H9 (cell line): ENCODE measurements at regions not wholly inside any gene's neighbourhood (a gene's known extent, or its start where the extent isn't known, plus 50 kb on each side); places are given as distances from the start of the nearest gene placed in this dataset.

ENCODE experiments used
- DNase-seq: peaks from one replicate; pipeline ENCODE4 v3.0.0-alpha.2; 2017
- H2AFZ ChIP-seq: one replicate; pipeline ENCODE4 v1.6.1; 2013; ENCODE audit warnings: mild to moderate bottlenecking, low read length, control low read depth, moderate library complexity
- H2AK5ac ChIP-seq: 2 replicates; pipeline ENCODE4 v1.6.1; 2013; ENCODE audit warnings: low read length, control low read depth, mixed read lengths; ENCODE audit not compliant: insufficient read length
- H2BK120ac ChIP-seq: one replicate; pipeline ENCODE4 v1.6.1; 2013; ENCODE audit warnings: low read depth, mild to moderate bottlenecking, low read length, control low read depth, inconsistent platforms; ENCODE audit not compliant: poor library complexity, severe bottlenecking
- H2BK12ac ChIP-seq: 2 replicates; pipeline ENCODE4 v1.6.1; 2013; ENCODE audit warnings: low read length, control low read depth, mixed read lengths, low read depth; ENCODE audit not compliant: insufficient read length
- H2BK15ac ChIP-seq: 2 replicates; pipeline ENCODE4 v1.6.1; 2013; ENCODE audit warnings: low read depth, low read length, control low read depth
- H2BK20ac ChIP-seq: one replicate; pipeline ENCODE4 v1.6.1; 2013; ENCODE audit warnings: low read depth, mild to moderate bottlenecking, low read length, control low read depth, inconsistent platforms; ENCODE audit not compliant: poor library complexity, severe bottlenecking
- H2BK5ac ChIP-seq: 2 replicates; pipeline ENCODE4 v1.6.1; 2013; ENCODE audit warnings: low read length, control low read depth, mixed read lengths; ENCODE audit not compliant: insufficient read length
- H3K14ac ChIP-seq: 2 replicates; pipeline ENCODE4 v1.6.1; 2013; ENCODE audit warnings: low read length, control low read depth; ENCODE audit not compliant: insufficient read depth
- H3K18ac ChIP-seq: 2 replicates; pipeline ENCODE4 v1.6.1; 2013; ENCODE audit warnings: low read depth, mild to moderate bottlenecking, mixed read lengths, low read length, control low read depth; ENCODE audit not compliant: insufficient read length
- H3K23ac ChIP-seq: 2 replicates; pipeline ENCODE4 v1.6.1; 2013; ENCODE audit warnings: low read length, control low read depth, mixed read lengths, low read depth; ENCODE audit not compliant: insufficient read length
- H3K23me2 ChIP-seq: 2 replicates; pipeline ENCODE4 v1.6.1; 2013; ENCODE audit warnings: low read depth, mild to moderate bottlenecking, mixed read lengths, low read length, control low read depth; ENCODE audit not compliant: insufficient read length, poor library complexity, severe bottlenecking
- H3K27ac ChIP-seq: 2 replicates; pipeline ENCODE4 v1.5.1; 2013; ENCODE audit warnings: low read length, control low read depth, mixed read lengths, low read depth; ENCODE audit not compliant: insufficient read length
- H3K27me3 ChIP-seq: 2 replicates; pipeline ENCODE4 v1.6.1; 2013; ENCODE audit warnings: low read length, control low read depth, inconsistent platforms; ENCODE audit not compliant: insufficient read depth
- H3K4ac ChIP-seq: 2 replicates; pipeline ENCODE4 v1.6.1; 2013; ENCODE audit warnings: low read depth, mild to moderate bottlenecking, control low read depth, inconsistent platforms, low read length, moderate library complexity
- H3K4me1 ChIP-seq: 2 replicates; pipeline ENCODE4 v1.6.1; 2013; ENCODE audit warnings: low read length, control low read depth, inconsistent platforms; ENCODE audit not compliant: insufficient read depth
- H3K4me2 ChIP-seq: 2 replicates; pipeline ENCODE4 v1.6.1; 2013; ENCODE audit warnings: low read length, control low read depth, mixed read lengths; ENCODE audit not compliant: insufficient read length, insufficient read depth
- H3K56ac ChIP-seq: 2 replicates; pipeline ENCODE4 v1.6.1; 2013; ENCODE audit warnings: low read depth, mild to moderate bottlenecking, mixed read lengths, low read length, control low read depth; ENCODE audit not compliant: insufficient read length
- H3K79me1 ChIP-seq: 2 replicates; pipeline ENCODE4 v1.6.1; 2013; ENCODE audit warnings: low read depth, mild to moderate bottlenecking, moderate library complexity, low read length, control low read depth, inconsistent platforms; ENCODE audit not compliant: insufficient read depth, poor library complexity, severe bottlenecking
- H3K79me2 ChIP-seq: 2 replicates; pipeline ENCODE4 v1.6.1; 2013; ENCODE audit warnings: low read length, control low read depth, inconsistent platforms; ENCODE audit not compliant: insufficient read depth
- H3K9ac ChIP-seq: 2 replicates; pipeline ENCODE4 v1.6.1; 2013; ENCODE audit warnings: low read length, control low read depth, mixed read lengths; ENCODE audit not compliant: insufficient read length; ENCODE audit errors: extremely low read depth
- H3K9me3 ChIP-seq: one replicate; pipeline ENCODE4 v1.6.1; 2013; ENCODE audit warnings: low read depth, low read length, inconsistent platforms; ENCODE audit not compliant: control insufficient read depth
- H3T11ph ChIP-seq: one replicate; pipeline ENCODE4 v1.6.1; 2013; ENCODE audit warnings: mild to moderate bottlenecking, low read length, control low read depth, inconsistent platforms
- H4K20me1 ChIP-seq: one replicate; pipeline ENCODE4 v1.6.1; 2013; ENCODE audit not compliant: control insufficient read depth, insufficient read length, insufficient read depth
- H4K5ac ChIP-seq: 2 replicates; pipeline ENCODE4 v1.6.1; 2013; ENCODE audit warnings: low read depth, mild to moderate bottlenecking, mixed read lengths, low read length, control low read depth; ENCODE audit not compliant: insufficient read length
- H4K8ac ChIP-seq: replicated peaks from 2 replicates; pipeline ENCODE4 v1.6.1; 2013; ENCODE audit warnings: low read length, control low read depth, mixed read lengths, low read depth; ENCODE audit not compliant: insufficient read length
- H4K91ac ChIP-seq: 2 replicates; pipeline ENCODE4 v1.6.1; 2013; ENCODE audit warnings: low read depth, mild to moderate bottlenecking, moderate library complexity, mixed read lengths, low read length, control low read depth; ENCODE audit not compliant: insufficient read length
- H3K27ac Mint-ChIP-seq, 3 experiments: 2 replicates in 2 of 3; 3 replicates in 1 of 3; pipeline ENCODE4 v1.8.0; 2020 to 2021; ENCODE audit warnings: mixed read lengths in 3 of 3, mild to moderate bottlenecking in 1 of 3, moderate library complexity in 1 of 3
- H3K27me3 Mint-ChIP-seq: 2 replicates; pipeline ENCODE4 v1.8.0; 2021; ENCODE audit warnings: low read depth, mild to moderate bottlenecking, moderate library complexity, mixed read lengths
- H3K36me3 Mint-ChIP-seq, 3 experiments: 2 replicates in 2 of 3; 3 replicates in 1 of 3; pipeline ENCODE4 v1.8.0; 2020 to 2021; ENCODE audit warnings: low read depth in 3 of 3, mixed read lengths in 3 of 3; ENCODE audit not compliant: insufficient read depth in 1 of 3
- H3K4me1 Mint-ChIP-seq, 2 experiments: 2 replicates each; pipeline ENCODE4 v1.8.0; 2020; ENCODE audit warnings: mixed read lengths in 2 of 2
- H3K4me3 Mint-ChIP-seq, 2 experiments: 2 replicates in 1 of 2; 3 replicates in 1 of 2; pipeline ENCODE4 v1.8.0; 2020 to 2021; ENCODE audit warnings: mild to moderate bottlenecking in 2 of 2, mixed read lengths in 2 of 2, moderate library complexity in 1 of 2
- H3K9me3 Mint-ChIP-seq, 2 experiments: 2 replicates in 1 of 2; 3 replicates in 1 of 2; pipeline ENCODE4 v1.8.0; 2020; ENCODE audit warnings: mild to moderate bottlenecking in 2 of 2, mixed read lengths in 2 of 2, moderate library complexity in 1 of 2
- WGBS: extraction: QIAGEN DNeasy Blood & Tissue Kit; methylation state at CpG from one replicate; pipeline ENCODE4 v1.1.7; 2013; ENCODE audit warnings: missing lambda C conversion rate, low lambda C conversion rate, mixed read lengths; ENCODE audit not compliant: insufficient read length; ENCODE audit errors: extremely low coverage; 5-methylcytosine and 5-hydroxymethylcytosine counted together
- TF ChIP-seq, protein P1 (sequence below): fragments of 200-600 bp; sonication (generic); conservative IDR thresholded peaks from 3 replicates; pipeline ENCODE4 v1.8.0; 2021; ENCODE audit warnings: antibody characterized with exemption, mild to moderate bottlenecking

DNA sequence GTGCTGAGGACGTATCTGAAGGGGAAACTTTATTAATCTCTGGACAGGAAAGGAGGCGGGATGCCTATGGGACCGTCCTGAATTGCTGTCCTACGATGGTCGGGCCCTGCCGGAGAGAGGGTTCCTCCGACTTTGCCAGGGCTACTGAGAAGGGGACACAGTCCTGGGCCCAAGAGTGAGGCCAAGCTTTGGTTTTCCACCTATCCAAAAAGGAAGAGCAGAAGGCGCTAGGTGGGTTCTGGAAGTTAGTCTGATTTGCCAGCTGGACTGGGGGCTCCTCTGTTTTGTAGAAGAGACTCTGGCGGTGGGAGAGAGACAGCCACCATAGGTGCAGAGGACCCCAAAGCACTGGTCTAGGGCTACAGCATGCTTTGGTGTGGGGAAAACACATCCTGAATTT, 243.8 kb upstream of the IRX4 start:
- Histone ChIP-seq H3K18ac (no peak overlapping the region), H3K79me1 (no peaks in the 10 kb centered on the region), H2BK15ac (no peak overlapping the region), H2BK12ac (no peak overlapping the region), H3K9ac (no peak overlapping the region), H3K9me3 (no peaks in the 10 kb centered on the region), H4K91ac (no peak overlapping the region), H3T11ph (no peak overlapping the region), H2BK20ac (no peak overlapping the region), H2BK120ac (no peak overlapping the region), H3K27ac (no peak overlapping the region), H2AFZ (no peak overlapping the region), H4K20me1 (no peaks in the 10 kb centered on the region), H3K23ac (no peak overlapping the region), H3K79me2 (no peaks in the 10 kb centered on the region), H3K27me3 (no peaks in the 10 kb centered on the region), H3K14ac (no peak overlapping the region), H3K56ac (no peak overlapping the region), H4K5ac (no peak overlapping the region), H3K4ac (no peak overlapping the region), H3K4me1 (no peaks in the 10 kb centered on the region; the same call in 1 of the 2 replicates), H3K23me2 (no peaks in the 10 kb centered on the region), H2AK5ac (no peak overlapping the region), H4K8ac (no peak overlapping the region), H2BK5ac (no peak overlapping the region), H3K4me2 (no peak overlapping the region)
- H3K9me3 Mint-ChIP-seq: peaks cover 9 to 12% of the 10 kb centered on the region in 2 experiments
- TF ChIP-seq, protein P1, sequence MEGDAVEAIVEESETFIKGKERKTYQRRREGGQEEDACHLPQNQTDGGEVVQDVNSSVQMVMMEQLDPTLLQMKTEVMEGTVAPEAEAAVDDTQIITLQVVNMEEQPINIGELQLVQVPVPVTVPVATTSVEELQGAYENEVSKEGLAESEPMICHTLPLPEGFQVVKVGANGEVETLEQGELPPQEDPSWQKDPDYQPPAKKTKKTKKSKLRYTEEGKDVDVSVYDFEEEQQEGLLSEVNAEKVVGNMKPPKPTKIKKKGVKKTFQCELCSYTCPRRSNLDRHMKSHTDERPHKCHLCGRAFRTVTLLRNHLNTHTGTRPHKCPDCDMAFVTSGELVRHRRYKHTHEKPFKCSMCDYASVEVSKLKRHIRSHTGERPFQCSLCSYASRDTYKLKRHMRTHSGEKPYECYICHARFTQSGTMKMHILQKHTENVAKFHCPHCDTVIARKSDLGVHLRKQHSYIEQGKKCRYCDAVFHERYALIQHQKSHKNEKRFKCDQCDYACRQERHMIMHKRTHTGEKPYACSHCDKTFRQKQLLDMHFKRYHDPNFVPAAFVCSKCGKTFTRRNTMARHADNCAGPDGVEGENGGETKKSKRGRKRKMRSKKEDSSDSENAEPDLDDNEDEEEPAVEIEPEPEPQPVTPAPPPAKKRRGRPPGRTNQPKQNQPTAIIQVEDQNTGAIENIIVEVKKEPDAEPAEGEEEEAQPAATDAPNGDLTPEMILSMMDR: no peak
- H3K4me3 Mint-ChIP-seq: no peak overlapping the region
- WGBS: no CpG with 5 or more reads among the region's 9 CpGs
- peaks cover 0 to 4% of the 10 kb centered on the region in 2 experiments; a peak in 1 of 4 replicates for H3K4me1 Mint-ChIP-seq
- H3K27ac Mint-ChIP-seq: no peak overlapping the region
- H3K36me3 Mint-ChIP-seq: peaks cover 0 to 3% (median 0%) of the 10 kb centered on the region in 3 experiments; a peak in 3 of 7 replicates
- H3K27me3 Mint-ChIP-seq: peaks cover 3% of the 10 kb centered on the region
- no peak for DNase-seq
